Gastroesophageal sphincter (tissue), 4 donors: ENCODE measurements at regions not wholly inside any gene's neighbourhood (a gene's known extent, or its start where the extent isn't known, plus 50 kb on each side); places are given as distances from the start of the nearest gene placed in this dataset.

Experiments
- ATAC-seq: fragments of 150-250 bp; one replicate; pipeline ENCODE4 v1.9.1; 2016; ENCODE audit warnings: mild to moderate bottlenecking, moderate library complexity
- H3K27ac ChIP-seq, 4 donors: fragments of 200-600 bp; sonication (generic) in 3 of 4; 1 replicate in 3 of 4; 2 replicates in 1 of 4; pipeline ENCODE4 v1.5.1; 2016 to 2019
- H3K27me3 ChIP-seq: fragments of 200-600 bp; sonication (generic); one replicate; pipeline ENCODE4 v1.5.1; 2019
- H3K36me3 ChIP-seq, 2 donors: fragments of 200-600 bp; sonication (generic); one replicate each; pipeline ENCODE4 v1.5.1; 2019; ENCODE audit warnings: control low read depth in 1 of 2
- H3K4me1 ChIP-seq, 3 donors: fragments of 200-600 bp; sonication (generic); 1 replicate in 2 of 3; 2 replicates in 1 of 3; pipeline ENCODE4 v1.5.1; 2016 to 2019; ENCODE audit warnings: control low read depth in 2 of 3
- H3K4me3 ChIP-seq, 2 donors: fragments of 200-600 bp; sonication (generic); one replicate each; pipeline ENCODE4 v1.5.1; 2019; ENCODE audit warnings: mild to moderate bottlenecking in 1 of 2, moderate library complexity in 1 of 2
- H3K9me3 ChIP-seq, 3 donors: fragments of 200-600 bp; sonication (generic); one replicate each; pipeline ENCODE4 v1.5.1; 2017 to 2019; ENCODE audit warnings: control low read depth in 2 of 3
- CTCF ChIP-seq, 4 experiments: fragments of 200-600 bp in 2 of 4; fragments of 450-650 bp in 2 of 4; sonication (generic) in 1 of 4; IDR thresholded peaks; one replicate each; pipeline ENCODE4 v1.5.1; 2017 to 2019; ENCODE audit warnings: antibody characterized with exemption in 4 of 4, mild to moderate bottlenecking in 2 of 4, moderate library complexity in 2 of 4
- EP300 ChIP-seq: sonication (generic); formaldehyde crosslinking; IDR thresholded peaks from one replicate; pipeline ENCODE4 v1.6.1; 2017; ENCODE audit warnings: antibody characterized with exemption, mild to moderate bottlenecking
- POLR2A ChIP-seq, 2 donors: fragments of 450-650 bp; IDR thresholded peaks; one replicate each; pipeline ENCODE4 v1.6.1; 2017; ENCODE audit warnings: antibody characterized with exemption in 2 of 2, mild to moderate bottlenecking in 2 of 2, moderate library complexity in 1 of 2
- POLR2AphosphoS5 ChIP-seq: sonication (generic); formaldehyde crosslinking; IDR thresholded peaks from one replicate; pipeline ENCODE4 v1.6.1; 2017; ENCODE audit warnings: antibody characterized with exemption
- WGBS, 2 donors: methylation state at CpG; one replicate each; pipeline ENCODE4 v1.1.5; 2018; ENCODE audit warnings: low coverage in 1 of 2; 5-methylcytosine and 5-hydroxymethylcytosine counted together

- ATAC-seq: no peak
- H3K36me3 ChIP-seq: no peaks in the 10 kb centered on the region
- no peak for TF ChIP-seq EP300
- TF ChIP-seq POLR2AphosphoS5: no peak
- no peak for TF ChIP-seq CTCF (IDR thresholded peaks at IDR 0.05)
- no peak for TF ChIP-seq POLR2A (IDR thresholded peaks at IDR 0.05)
- WGBS, 2 donors: 50 to 57% methylated on average over 1 of the region's 1 CpG
- no peaks in the 10 kb centered on the region for H3K4me1 ChIP-seq
- no peak overlapping the region for H3K27ac ChIP-seq
- no peaks in the 10 kb centered on the region for H3K9me3 ChIP-seq
- H3K27me3 ChIP-seq: no peaks in the 10 kb centered on the region
- no peak overlapping the region for H3K4me3 ChIP-seq
Observed at GRCh38 chr5:72055636-72056035, 51.6 kb upstream of the MAP1B start.
